ENCODE measurements at regions not wholly inside any gene's neighbourhood (a gene's known extent, or its start where the extent isn't known, plus 50 kb on each side); places are given as distances from the start of the nearest gene placed in this dataset.

GRCh38 chr3:72627271-72627670 lies 221.0 kb downstream of the SHQ1 start:
- Histone ChIP-seq H3K27me3 (no peaks in the 10 kb centered on the region), H3K9me3 (no peaks in the 10 kb centered on the region), H3K27ac (no peak overlapping the region), H3K4me3 (no peak overlapping the region), H3K4me1 (no peaks in the 10 kb centered on the region), H3K36me3 (no peaks in the 10 kb centered on the region)
- DNase-seq, result no peak
- TF ChIP-seq, protein P1, sequence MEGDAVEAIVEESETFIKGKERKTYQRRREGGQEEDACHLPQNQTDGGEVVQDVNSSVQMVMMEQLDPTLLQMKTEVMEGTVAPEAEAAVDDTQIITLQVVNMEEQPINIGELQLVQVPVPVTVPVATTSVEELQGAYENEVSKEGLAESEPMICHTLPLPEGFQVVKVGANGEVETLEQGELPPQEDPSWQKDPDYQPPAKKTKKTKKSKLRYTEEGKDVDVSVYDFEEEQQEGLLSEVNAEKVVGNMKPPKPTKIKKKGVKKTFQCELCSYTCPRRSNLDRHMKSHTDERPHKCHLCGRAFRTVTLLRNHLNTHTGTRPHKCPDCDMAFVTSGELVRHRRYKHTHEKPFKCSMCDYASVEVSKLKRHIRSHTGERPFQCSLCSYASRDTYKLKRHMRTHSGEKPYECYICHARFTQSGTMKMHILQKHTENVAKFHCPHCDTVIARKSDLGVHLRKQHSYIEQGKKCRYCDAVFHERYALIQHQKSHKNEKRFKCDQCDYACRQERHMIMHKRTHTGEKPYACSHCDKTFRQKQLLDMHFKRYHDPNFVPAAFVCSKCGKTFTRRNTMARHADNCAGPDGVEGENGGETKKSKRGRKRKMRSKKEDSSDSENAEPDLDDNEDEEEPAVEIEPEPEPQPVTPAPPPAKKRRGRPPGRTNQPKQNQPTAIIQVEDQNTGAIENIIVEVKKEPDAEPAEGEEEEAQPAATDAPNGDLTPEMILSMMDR (IDR thresholded peaks at IDR 0.05), result no peak
- intact Hi-C loops (cut with DNase I; ENCODE audit: low total_unique reads), result no loop called here

- Histone ChIP-seq H3K9me3 (no peaks in the 10 kb centered on the region), H3K4me3 (no peak overlapping the region), H3K4me1 (no peaks in the 10 kb centered on the region), H3K36me3 (no peaks in the 10 kb centered on the region), H3K27me3 (no peaks in the 10 kb centered on the region), H3K27ac (no peak overlapping the region)
- intact Hi-C loops (cut with DNase I; ENCODE audit: low total_unique reads), result no loop called here
- no peak for DNase-seq
- TF ChIP-seq, protein P1 (IDR thresholded peaks at IDR 0.05), result no peak
Measured at GRCh38 chr3:72625602-72626337, 222.5 kb downstream of the SHQ1 start.

DNA sequence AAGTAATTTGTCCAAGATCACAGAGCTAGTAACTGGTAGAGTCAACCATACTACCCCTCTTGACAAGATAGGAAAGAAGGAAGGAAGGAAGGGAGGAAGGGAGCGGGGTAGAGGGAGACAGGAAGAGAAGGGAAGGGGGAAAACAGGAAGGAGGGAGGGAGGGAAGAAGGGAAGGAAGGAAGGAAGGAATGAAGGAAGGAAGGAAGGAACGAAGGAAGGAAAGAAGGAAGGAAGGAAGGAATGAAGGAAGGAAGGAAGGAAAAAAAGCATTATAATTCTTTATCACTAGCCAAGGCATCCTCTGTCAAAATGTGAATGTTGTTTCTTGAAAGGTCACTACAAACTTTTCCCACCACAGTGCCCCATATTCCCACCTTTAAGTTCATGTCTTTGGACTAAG lies 223.6 kb downstream of the SHQ1 start:
- Histone ChIP-seq H3K4me3 (no peak overlapping the region), H3K36me3 (no peaks in the 10 kb centered on the region), H3K27ac (no peak overlapping the region), H3K4me1 (no peaks in the 10 kb centered on the region), H3K9me3 (no peaks in the 10 kb centered on the region), H3K27me3 (no peaks in the 10 kb centered on the region)
- no peak for DNase-seq
- intact Hi-C loops (cut with DNase I; ENCODE audit: low total_unique reads), result no loop called here
- TF ChIP-seq, protein P1 (IDR thresholded peaks at IDR 0.05), result no peak

GRCh38 chr3:72618739-72619138 lies 229.5 kb downstream of the SHQ1 start:
- intact Hi-C loops (cut with DNase I; ENCODE audit: low total_unique reads), result no loop called here

DNA sequence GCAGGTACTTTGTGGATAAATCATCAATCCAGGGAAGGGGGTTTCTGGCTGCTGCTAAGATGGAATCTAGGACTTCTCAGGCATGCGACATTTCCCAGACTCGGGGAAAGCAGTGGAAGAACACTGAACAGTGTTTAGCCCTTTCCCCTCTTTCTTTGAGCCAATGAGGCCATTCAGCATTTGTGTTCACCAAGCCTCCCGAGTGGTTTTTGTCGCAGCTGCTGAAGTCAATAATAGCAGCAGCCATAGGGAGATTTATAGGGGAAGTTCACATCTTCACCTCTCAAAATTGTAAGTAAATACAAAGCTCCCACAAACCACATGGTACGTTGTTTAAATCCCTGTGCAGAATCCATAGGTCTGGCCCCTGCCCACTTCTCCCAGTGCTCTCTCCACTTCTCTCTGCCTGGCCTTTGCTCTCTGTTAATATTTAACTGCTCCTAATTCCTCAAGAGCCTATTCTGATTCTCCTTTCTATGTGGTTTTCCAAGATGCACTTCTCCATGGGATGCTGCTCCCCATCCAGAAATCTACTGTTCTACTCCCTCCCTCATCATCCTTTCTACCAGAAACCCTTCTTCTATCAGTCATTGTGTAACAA lies 230.7 kb downstream of the SHQ1 start:
- DNase-seq, result no peak
- no peaks in the 10 kb centered on the region for H3K27me3 ChIP-seq
- H3K27ac ChIP-seq, result no peak overlapping the region
- TF ChIP-seq, protein P1 (IDR thresholded peaks at IDR 0.05), result no peak
- H3K9me3 ChIP-seq, result peaks cover 0 to 9% (median 0%) of the 10 kb centered on the region in 3 donors
- intact Hi-C loops (cut with DNase I; ENCODE audit: low total_unique reads), result no loop called here
- H3K4me1 ChIP-seq, result no peaks in the 10 kb centered on the region
- H3K4me3 ChIP-seq, result no peak overlapping the region
- H3K36me3 ChIP-seq, result no peaks in the 10 kb centered on the region

More at GRCh38 chr3:72618739-72619138, 229.5 kb downstream of the SHQ1 start:
- DNase-seq, result no peak
- H3K4me3 ChIP-seq, result no peak overlapping the region
- H3K27ac ChIP-seq, result no peak overlapping the region
- H3K27me3 ChIP-seq, result no peaks in the 10 kb centered on the region
- H3K36me3 ChIP-seq, result no peaks in the 10 kb centered on the region
- H3K4me1 ChIP-seq, result no peaks in the 10 kb centered on the region
- H3K9me3 ChIP-seq, result peaks cover 0 to 9% (median 0%) of the 10 kb centered on the region in 3 donors
- TF ChIP-seq, protein P1 (IDR thresholded peaks at IDR 0.05), result no peak

Data from tibial artery (tissue), 4 donors.